Mesodermal cell (in vitro differentiated cells): ENCODE measurements at regions not wholly inside any gene's neighbourhood (a gene's known extent, or its start where the extent isn't known, plus 50 kb on each side); places are given as distances from the start of the nearest gene placed in this dataset.

Source experiments
- H3K27ac ChIP-seq: 2 replicates; pipeline ENCODE4 v1.7.0; 2013; ENCODE audit warnings: mild to moderate bottlenecking, low read depth, low read length, moderate library complexity; ENCODE audit not compliant: severe bottlenecking
- H3K36me3 ChIP-seq: 2 replicates; pipeline ENCODE4 v1.7.1; 2013; ENCODE audit warnings: mild to moderate bottlenecking, low read length, moderate library complexity; ENCODE audit not compliant: control insufficient read depth, insufficient read depth
- H3K4me1 ChIP-seq: one replicate; pipeline ENCODE4 v1.7.1; 2013; ENCODE audit warnings: mild to moderate bottlenecking, low read length; ENCODE audit not compliant: insufficient read depth, control insufficient read depth, poor library complexity, severe bottlenecking
- H3K4me3 ChIP-seq: 2 replicates; pipeline ENCODE4 v1.7.0; 2013; ENCODE audit warnings: low read length, control low read depth, mild to moderate bottlenecking; ENCODE audit not compliant: insufficient read depth, poor library complexity, severe bottlenecking; ENCODE audit errors: extremely low read depth
- H3K9me3 ChIP-seq: 2 replicates; pipeline ENCODE4 v1.7.1; 2013; ENCODE audit warnings: mild to moderate bottlenecking, low read length, moderate library complexity; ENCODE audit not compliant: control insufficient read depth
- WGBS, 2 experiments: methylation state at CpG; one replicate each; pipeline ENCODE4 v1.1.5; 2013; ENCODE audit warnings: missing lambda C conversion rate in 2 of 2; ENCODE audit not compliant: insufficient coverage in 2 of 2; 5-methylcytosine and 5-hydroxymethylcytosine counted together

- no CpG with 5 or more reads among the region's 2 CpGs for WGBS, 2 experiments
- H3K36me3 ChIP-seq = no peaks in the 10 kb centered on the region
- no peak overlapping the region for H3K4me3 ChIP-seq
- no peaks in the 10 kb centered on the region for H3K9me3 ChIP-seq
- no peak overlapping the region for H3K27ac ChIP-seq
- H3K4me1 ChIP-seq = peaks cover 13% of the 10 kb centered on the region
Observed at GRCh38 chr9:27703216-27703980, 130.1 kb upstream of the C9orf72 start.

GRCh38 chr9:27711241-27711640 lies 138.0 kb upstream of the C9orf72 start:
- H3K9me3 ChIP-seq = peaks cover 4% of the 10 kb centered on the region
- H3K4me1 ChIP-seq = no peaks in the 10 kb centered on the region
- H3K4me3 ChIP-seq = no peak overlapping the region
- 77 to 94% methylated on average over 2 of the region's 2 CpGs for WGBS, 2 experiments
- H3K27ac ChIP-seq = no peak overlapping the region
- H3K36me3 ChIP-seq = no peaks in the 10 kb centered on the region

GRCh38 chr9:27712806-27713205 lies 139.5 kb upstream of the C9orf72 start:
- no peaks in the 10 kb centered on the region for H3K4me1 ChIP-seq
- H3K36me3 ChIP-seq = no peaks in the 10 kb centered on the region
- WGBS, 2 experiments = 77 to 92% methylated on average over 6 of the region's 7 CpGs
- no peak overlapping the region for H3K4me3 ChIP-seq
- no peak overlapping the region for H3K27ac ChIP-seq
- peaks cover 4% of the 10 kb centered on the region for H3K9me3 ChIP-seq

- Histone ChIP-seq H3K9me3 (peaks cover 4% of the 10 kb centered on the region), H3K27ac (no peak overlapping the region), H3K4me3 (no peak overlapping the region), H3K36me3 (no peaks in the 10 kb centered on the region), H3K4me1 (no peaks in the 10 kb centered on the region)
- whole genome bisulfite sequencing, 2 experiments = no CpG with 5 or more reads among the region's 1 CpG
Observed at GRCh38 chr9:27714388-27714787, 141.1 kb upstream of the C9orf72 start.

GRCh38 chr9:27715651-27716050 lies 142.4 kb upstream of the C9orf72 start:
- no peaks in the 10 kb centered on the region for H3K36me3 ChIP-seq
- no peaks in the 10 kb centered on the region for H3K4me1 ChIP-seq
- no peaks in the 10 kb centered on the region for H3K9me3 ChIP-seq
- no peak overlapping the region for H3K27ac ChIP-seq
- no peak overlapping the region for H3K4me3 ChIP-seq
- 86% methylated on average over 1 of the region's 2 CpGs; no CpG with 5 or more reads in 1 of the 2 experiments for WGBS, 2 experiments

- Histone ChIP-seq H3K36me3 (no peaks in the 10 kb centered on the region), H3K9me3 (no peaks in the 10 kb centered on the region), H3K4me1 (peaks cover 6% of the 10 kb centered on the region), H3K4me3 (no peak overlapping the region), H3K27ac (no peak overlapping the region)
- WGBS, 2 experiments = 88 to 100% methylated on average over 1 to 2 of the region's 2 CpGs
Observed at GRCh38 chr9:27717991-27718390, 144.7 kb upstream of the C9orf72 start.

- H3K4me3 ChIP-seq = no peak overlapping the region
- no peaks in the 10 kb centered on the region for H3K9me3 ChIP-seq
- no peak overlapping the region for H3K27ac ChIP-seq
- H3K36me3 ChIP-seq = no peaks in the 10 kb centered on the region
- peaks cover 6% of the 10 kb centered on the region for H3K4me1 ChIP-seq
- WGBS, 2 experiments = no CpG with 5 or more reads among the region's 2 CpGs
Observed at GRCh38 chr9:27719711-27720110, 146.4 kb upstream of the C9orf72 start.

GRCh38 chr9:27722866-27723265 lies 149.6 kb upstream of the C9orf72 start:
- Histone ChIP-seq H3K4me1 (peaks cover 12% of the 10 kb centered on the region), H3K36me3 (no peaks in the 10 kb centered on the region), H3K4me3 (no peak overlapping the region), H3K9me3 (no peaks in the 10 kb centered on the region), H3K27ac (no peak overlapping the region)

GRCh38 chr9:27726244-27727081 lies 153.2 kb upstream of the C9orf72 start:
- Histone ChIP-seq H3K9me3 (no peaks in the 10 kb centered on the region), H3K27ac (no peak overlapping the region), H3K4me3 (no peak overlapping the region), H3K4me1 (peaks cover 12% of the 10 kb centered on the region), H3K36me3 (no peaks in the 10 kb centered on the region)
- 0 to 13% methylated on average over 3 to 4 of the region's 4 CpGs for WGBS, 2 experiments

- WGBS, 2 experiments = 100% methylated on average over 1 of the region's 1 CpG
- H3K4me3 ChIP-seq = no peak overlapping the region
- no peaks in the 10 kb centered on the region for H3K36me3 ChIP-seq
- no peaks in the 10 kb centered on the region for H3K9me3 ChIP-seq
- no peaks in the 10 kb centered on the region for H3K4me1 ChIP-seq
- H3K27ac ChIP-seq = no peak overlapping the region
Observed at GRCh38 chr9:27732494-27732893, 159.2 kb upstream of the C9orf72 start.

GRCh38 chr9:27743490-27743889 lies 170.2 kb upstream of the C9orf72 start:
- no peak overlapping the region for H3K27ac ChIP-seq
- H3K36me3 ChIP-seq = no peaks in the 10 kb centered on the region
- no peaks in the 10 kb centered on the region for H3K4me1 ChIP-seq
- no peak overlapping the region for H3K4me3 ChIP-seq
- WGBS, 2 experiments = no CpG with 5 or more reads among the region's 1 CpG
- H3K9me3 ChIP-seq = peaks cover 5% of the 10 kb centered on the region
